ENCODE measurements at regions not wholly inside any gene's neighbourhood (a gene's known extent, or its start where the extent isn't known, plus 50 kb on each side); places are given as distances from the start of the nearest gene placed in this dataset.

DNA sequence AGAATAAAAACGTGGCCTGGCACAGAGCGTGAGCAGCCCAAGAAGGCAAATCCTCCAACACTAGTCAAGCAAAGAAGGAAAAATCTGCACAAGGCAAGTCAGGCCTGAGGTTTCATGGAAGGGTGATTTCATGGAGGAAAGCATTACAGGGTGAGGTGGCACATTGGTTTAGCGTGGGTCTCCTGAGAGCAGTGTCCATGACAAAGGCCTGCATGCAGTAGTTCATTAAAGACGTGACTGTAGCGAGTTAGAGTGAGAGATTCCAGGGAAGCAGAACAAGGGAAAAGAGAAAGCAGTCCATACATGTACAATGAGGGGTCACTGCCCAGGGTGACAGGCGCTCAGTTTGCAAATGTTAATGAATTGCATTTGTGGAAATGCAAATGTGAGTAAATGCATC lies 285.0 kb upstream of the ERCC4 start (continued):
- no peak for TF ChIP-seq EZH2phosphoT487 (IDR thresholded peaks at IDR 0.05; ENCODE audit: unreplicated experiment)

DNA sequence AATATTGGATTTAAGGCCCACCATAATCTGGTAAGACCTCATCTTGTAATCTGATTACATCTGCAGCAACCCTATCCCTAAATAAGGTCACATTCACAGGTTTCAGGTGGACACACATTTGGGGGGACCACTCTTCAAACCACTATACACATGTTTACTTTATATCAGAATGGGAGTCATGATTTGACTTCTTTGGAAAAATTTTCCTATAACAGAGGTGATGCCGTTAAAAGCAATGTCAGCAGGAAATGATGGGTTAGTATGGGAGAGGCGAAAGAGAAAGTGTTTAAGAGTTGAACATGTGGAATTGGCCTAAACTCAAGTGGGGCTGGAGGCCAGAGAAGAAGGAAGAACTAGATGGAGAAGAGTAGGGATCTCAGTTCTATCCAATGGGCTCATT lies 281.7 kb upstream of the ERCC4 start:
- Histone ChIP-seq H3K27me3 (ENCODE audit: insufficient read depth) (no peaks in the 10 kb centered on the region), H3F3A (replicated peaks; ENCODE audit: low read depth) (0 out of 2 replicates have a peak, but pooled peaks cover 3% of the 10 kb centered on the region), H3K4me2 (no peak overlapping the region), H2AFZ (no peak overlapping the region), H3K27ac (ENCODE audit: low read depth) (no peak overlapping the region), H3K9me2 (ENCODE audit: insufficient read depth) (peaks cover 17% of the 10 kb centered on the region), H3K4me3 (no peak overlapping the region), H3K4me1 (ENCODE audit: insufficient read depth) (peaks cover 9% of the 10 kb centered on the region), H4K20me1 (replicated peaks; ENCODE audit: insufficient read depth) (no peaks in the 10 kb centered on the region), H3K79me2 (replicated peaks; ENCODE audit: insufficient read depth) (no peaks in the 10 kb centered on the region), H3K36me3 (ENCODE audit: insufficient read depth) (no peaks in the 10 kb centered on the region; the same call in 1 of the 2 replicates)
- H3K27ac Mint-ChIP-seq = no peak overlapping the region
- peaks cover 13% of the 10 kb centered on the region; the same call in 2 of the 3 replicates for H3K9me3 Mint-ChIP-seq
- peaks cover 3% of the 10 kb centered on the region for H3K27me3 Mint-ChIP-seq (ENCODE audit: insufficient read depth, low read depth, poor library complexity)
- TF ChIP-seq, protein P1, sequence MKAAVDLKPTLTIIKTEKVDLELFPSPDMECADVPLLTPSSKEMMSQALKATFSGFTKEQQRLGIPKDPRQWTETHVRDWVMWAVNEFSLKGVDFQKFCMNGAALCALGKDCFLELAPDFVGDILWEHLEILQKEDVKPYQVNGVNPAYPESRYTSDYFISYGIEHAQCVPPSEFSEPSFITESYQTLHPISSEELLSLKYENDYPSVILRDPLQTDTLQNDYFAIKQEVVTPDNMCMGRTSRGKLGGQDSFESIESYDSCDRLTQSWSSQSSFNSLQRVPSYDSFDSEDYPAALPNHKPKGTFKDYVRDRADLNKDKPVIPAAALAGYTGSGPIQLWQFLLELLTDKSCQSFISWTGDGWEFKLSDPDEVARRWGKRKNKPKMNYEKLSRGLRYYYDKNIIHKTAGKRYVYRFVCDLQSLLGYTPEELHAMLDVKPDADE (IDR thresholded peaks at IDR 0.05) = no peak
- TF ChIP-seq, protein P2, sequence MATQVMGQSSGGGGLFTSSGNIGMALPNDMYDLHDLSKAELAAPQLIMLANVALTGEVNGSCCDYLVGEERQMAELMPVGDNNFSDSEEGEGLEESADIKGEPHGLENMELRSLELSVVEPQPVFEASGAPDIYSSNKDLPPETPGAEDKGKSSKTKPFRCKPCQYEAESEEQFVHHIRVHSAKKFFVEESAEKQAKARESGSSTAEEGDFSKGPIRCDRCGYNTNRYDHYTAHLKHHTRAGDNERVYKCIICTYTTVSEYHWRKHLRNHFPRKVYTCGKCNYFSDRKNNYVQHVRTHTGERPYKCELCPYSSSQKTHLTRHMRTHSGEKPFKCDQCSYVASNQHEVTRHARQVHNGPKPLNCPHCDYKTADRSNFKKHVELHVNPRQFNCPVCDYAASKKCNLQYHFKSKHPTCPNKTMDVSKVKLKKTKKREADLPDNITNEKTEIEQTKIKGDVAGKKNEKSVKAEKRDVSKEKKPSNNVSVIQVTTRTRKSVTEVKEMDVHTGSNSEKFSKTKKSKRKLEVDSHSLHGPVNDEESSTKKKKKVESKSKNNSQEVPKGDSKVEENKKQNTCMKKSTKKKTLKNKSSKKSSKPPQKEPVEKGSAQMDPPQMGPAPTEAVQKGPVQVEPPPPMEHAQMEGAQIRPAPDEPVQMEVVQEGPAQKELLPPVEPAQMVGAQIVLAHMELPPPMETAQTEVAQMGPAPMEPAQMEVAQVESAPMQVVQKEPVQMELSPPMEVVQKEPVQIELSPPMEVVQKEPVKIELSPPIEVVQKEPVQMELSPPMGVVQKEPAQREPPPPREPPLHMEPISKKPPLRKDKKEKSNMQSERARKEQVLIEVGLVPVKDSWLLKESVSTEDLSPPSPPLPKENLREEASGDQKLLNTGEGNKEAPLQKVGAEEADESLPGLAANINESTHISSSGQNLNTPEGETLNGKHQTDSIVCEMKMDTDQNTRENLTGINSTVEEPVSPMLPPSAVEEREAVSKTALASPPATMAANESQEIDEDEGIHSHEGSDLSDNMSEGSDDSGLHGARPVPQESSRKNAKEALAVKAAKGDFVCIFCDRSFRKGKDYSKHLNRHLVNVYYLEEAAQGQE (IDR thresholded peaks at IDR 0.05; ENCODE audit: unreplicated experiment) = no peak
- TF ChIP-seq ZNF331 (CRISPR knock-in tag; IDR thresholded peaks at IDR 0.05; ENCODE audit: low read depth) (no peak), JUNB (IDR thresholded peaks at IDR 0.05; ENCODE audit: unreplicated experiment) (no peak), NANOG (IDR thresholded peaks at IDR 0.05; ENCODE audit: borderline replicate concordance) (no peak), EZH2phosphoT487 (IDR thresholded peaks at IDR 0.05; ENCODE audit: unreplicated experiment) (no peak), STAT1 (IDR thresholded peaks at IDR 0.05; ENCODE audit: unreplicated experiment) (no peak), CREB1 (CRISPR knock-in tag; IDR thresholded peaks at IDR 0.05; ENCODE audit: low read depth) (no peak), EZH2 (IDR thresholded peaks at IDR 0.05; ENCODE audit: low read depth, unreplicated experiment) (no peak), POLR2AphosphoS5 (IDR thresholded peaks at IDR 0.05; ENCODE audit: low read depth) (no peak), ZNF114 (CRISPR knock-in tag; IDR thresholded peaks at IDR 0.05) (no peak)
- TF ChIP-seq, protein P3, sequence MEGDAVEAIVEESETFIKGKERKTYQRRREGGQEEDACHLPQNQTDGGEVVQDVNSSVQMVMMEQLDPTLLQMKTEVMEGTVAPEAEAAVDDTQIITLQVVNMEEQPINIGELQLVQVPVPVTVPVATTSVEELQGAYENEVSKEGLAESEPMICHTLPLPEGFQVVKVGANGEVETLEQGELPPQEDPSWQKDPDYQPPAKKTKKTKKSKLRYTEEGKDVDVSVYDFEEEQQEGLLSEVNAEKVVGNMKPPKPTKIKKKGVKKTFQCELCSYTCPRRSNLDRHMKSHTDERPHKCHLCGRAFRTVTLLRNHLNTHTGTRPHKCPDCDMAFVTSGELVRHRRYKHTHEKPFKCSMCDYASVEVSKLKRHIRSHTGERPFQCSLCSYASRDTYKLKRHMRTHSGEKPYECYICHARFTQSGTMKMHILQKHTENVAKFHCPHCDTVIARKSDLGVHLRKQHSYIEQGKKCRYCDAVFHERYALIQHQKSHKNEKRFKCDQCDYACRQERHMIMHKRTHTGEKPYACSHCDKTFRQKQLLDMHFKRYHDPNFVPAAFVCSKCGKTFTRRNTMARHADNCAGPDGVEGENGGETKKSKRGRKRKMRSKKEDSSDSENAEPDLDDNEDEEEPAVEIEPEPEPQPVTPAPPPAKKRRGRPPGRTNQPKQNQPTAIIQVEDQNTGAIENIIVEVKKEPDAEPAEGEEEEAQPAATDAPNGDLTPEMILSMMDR (conservative IDR thresholded peaks at IDR 0.05; ENCODE audit: low read depth in 2 of 2) = no peak
- H3K4me3 Mint-ChIP-seq = no peak overlapping the region
- DNase-seq (ENCODE audit: low spot score) (no peak), ATAC-seq (no peak)
- H3K4me1 Mint-ChIP-seq = peaks cover 8% of the 10 kb centered on the region; the same call in 2 of the 3 replicates
- H3K36me3 Mint-ChIP-seq (ENCODE audit: low read depth) = peaks cover 18% of the 10 kb centered on the region
